ENCODE measurements at regions not wholly inside any gene's neighbourhood (a gene's known extent, or its start where the extent isn't known, plus 50 kb on each side); places are given as distances from the start of the nearest gene placed in this dataset.
A peak's percentile ranks its signal among the peaks of the same experiment; 100 is the strongest.

DNA sequence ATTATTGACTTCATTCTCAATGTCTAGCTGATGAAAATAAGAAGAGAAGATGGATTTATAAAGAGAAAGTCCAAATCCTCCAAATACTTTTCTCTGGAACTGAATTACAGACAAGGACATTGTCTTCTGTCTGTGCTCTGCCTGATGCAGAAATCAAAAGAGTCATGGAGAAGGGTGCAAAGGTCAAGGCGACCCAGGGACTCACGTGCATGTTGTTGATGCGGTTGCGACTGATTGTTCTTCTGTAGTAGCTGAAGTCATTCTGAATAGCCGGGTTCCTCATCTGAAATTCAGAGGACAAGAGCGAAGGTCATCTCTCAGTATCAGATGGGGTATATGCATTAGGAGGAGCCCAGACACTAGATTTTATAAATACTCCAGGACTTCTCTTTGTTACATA is 104.4 kb downstream of the CYRIA start:
- no peak overlapping the region for H3K27ac ChIP-seq
- no peaks in the 10 kb centered on the region for H3K27me3 ChIP-seq
- H3K4me3 ChIP-seq, result no peak overlapping the region
- TF ChIP-seq, protein P1, sequence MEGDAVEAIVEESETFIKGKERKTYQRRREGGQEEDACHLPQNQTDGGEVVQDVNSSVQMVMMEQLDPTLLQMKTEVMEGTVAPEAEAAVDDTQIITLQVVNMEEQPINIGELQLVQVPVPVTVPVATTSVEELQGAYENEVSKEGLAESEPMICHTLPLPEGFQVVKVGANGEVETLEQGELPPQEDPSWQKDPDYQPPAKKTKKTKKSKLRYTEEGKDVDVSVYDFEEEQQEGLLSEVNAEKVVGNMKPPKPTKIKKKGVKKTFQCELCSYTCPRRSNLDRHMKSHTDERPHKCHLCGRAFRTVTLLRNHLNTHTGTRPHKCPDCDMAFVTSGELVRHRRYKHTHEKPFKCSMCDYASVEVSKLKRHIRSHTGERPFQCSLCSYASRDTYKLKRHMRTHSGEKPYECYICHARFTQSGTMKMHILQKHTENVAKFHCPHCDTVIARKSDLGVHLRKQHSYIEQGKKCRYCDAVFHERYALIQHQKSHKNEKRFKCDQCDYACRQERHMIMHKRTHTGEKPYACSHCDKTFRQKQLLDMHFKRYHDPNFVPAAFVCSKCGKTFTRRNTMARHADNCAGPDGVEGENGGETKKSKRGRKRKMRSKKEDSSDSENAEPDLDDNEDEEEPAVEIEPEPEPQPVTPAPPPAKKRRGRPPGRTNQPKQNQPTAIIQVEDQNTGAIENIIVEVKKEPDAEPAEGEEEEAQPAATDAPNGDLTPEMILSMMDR (IDR thresholded peaks at IDR 0.05), result no peak
- H3K9me3 ChIP-seq, result no peaks in the 10 kb centered on the region
- H3K4me1 ChIP-seq, result no peaks in the 10 kb centered on the region
- peaks cover 34% of the 10 kb centered on the region for H3K36me3 ChIP-seq
- no peak for DNase-seq (ENCODE audit: low spot score)

DNA sequence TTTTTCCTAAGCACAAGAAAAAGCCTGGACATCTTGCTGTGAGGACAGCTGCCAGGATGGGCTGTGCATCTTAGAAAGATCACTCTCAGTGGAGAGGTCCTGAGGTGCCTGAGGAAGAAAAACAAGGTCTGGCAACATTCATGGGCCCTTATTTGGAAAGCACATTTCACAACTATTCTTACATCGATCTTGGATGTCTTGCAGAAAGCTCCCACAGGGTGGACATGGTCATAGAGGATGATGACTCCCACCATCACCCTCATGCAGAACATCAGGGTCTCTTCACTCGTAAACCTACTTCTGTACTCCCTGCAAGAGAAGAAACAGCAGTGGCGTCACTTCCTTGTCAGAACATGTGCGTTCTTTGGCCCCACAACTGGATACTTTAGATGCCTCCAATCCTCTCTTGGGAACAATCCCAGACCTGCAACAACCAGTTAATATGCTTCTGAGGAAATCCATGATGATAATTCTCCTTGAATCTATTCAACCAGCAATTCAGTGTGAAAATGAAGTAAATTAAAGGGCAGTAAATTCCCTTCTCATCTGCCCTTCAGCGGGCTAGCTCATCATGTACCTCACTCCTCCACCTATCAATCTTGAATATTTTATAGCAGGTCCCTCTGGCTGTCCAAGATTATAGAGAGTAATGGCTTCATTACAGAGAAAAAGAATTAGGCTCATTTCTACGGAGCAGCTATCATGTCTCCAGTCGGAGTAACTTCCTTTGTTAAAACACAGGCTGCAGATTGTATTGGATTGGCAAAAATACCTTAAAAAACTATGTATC is 106.2 kb downstream of the CYRIA start:
- no peaks in the 10 kb centered on the region for H3K4me1 ChIP-seq
- H3K36me3 ChIP-seq, result peaks cover 36% of the 10 kb centered on the region
- no peak for DNase-seq (ENCODE audit: low spot score)
- TF ChIP-seq, protein P1 (IDR thresholded peaks at IDR 0.05), result no peak
- no peaks in the 10 kb centered on the region for H3K9me3 ChIP-seq
- H3K27me3 ChIP-seq, result no peaks in the 10 kb centered on the region
- H3K27ac ChIP-seq, result no peak overlapping the region
- H3K4me3 ChIP-seq, result no peak overlapping the region

DNA sequence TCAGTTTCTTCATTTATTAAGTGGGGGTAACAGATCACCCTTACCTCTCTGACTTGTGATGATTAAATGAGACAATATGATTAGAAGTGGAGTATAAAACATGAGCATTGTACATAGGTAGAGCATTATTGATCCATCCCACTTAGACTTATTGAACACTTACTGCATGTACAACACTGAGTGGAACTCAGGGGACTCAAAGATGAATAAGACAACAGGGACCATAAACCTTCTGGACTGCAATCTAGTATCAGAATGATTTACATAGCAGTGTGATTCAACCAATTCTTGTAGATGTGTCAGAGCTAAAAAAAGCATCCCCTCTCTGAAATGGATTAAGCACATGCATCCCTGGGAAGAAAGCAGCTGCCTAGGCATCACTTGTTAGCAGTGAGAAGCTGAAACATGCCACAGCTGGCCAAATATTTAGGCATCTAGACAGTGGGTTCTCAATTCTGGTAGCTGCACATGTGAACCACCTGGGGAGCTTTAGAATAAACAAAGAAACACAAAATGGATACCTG is 111.5 kb downstream of the CYRIA start:
- Histone ChIP-seq H3K27ac (no peak overlapping the region), H3K4me1 (no peaks in the 10 kb centered on the region), H3K9me3 (no peaks in the 10 kb centered on the region), H3K36me3 (peaks cover 22% of the 10 kb centered on the region), H3K27me3 (no peaks in the 10 kb centered on the region), H3K4me3 (no peak overlapping the region)
- TF ChIP-seq, protein P1 (IDR thresholded peaks at IDR 0.05), result no peak
- no peak for DNase-seq (ENCODE audit: low spot score)

DNA sequence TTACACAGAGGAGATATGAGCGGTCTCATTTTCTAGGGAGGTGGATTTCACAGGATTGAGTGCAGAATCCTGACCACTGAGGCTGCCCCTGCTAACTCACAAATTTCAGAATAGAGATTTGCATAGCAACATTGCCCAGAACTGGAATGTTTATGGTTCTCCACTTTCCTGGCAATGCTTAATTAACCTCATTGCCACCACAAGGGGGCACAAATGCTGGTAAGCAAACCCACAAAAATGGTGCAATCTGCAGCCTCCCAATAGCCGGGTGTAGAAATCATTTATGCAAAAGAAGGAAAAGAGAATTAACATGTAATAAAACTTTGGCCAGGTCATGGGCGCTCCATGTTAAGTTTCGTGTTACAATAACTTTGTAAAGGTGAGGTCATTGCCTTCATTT is 112.4 kb downstream of the CYRIA start:
- no peak for DNase-seq (ENCODE audit: low spot score)
- peaks cover 13% of the 10 kb centered on the region for H3K36me3 ChIP-seq
- H3K27me3 ChIP-seq, result no peaks in the 10 kb centered on the region
- no peaks in the 10 kb centered on the region for H3K9me3 ChIP-seq
- TF ChIP-seq, protein P1 (IDR thresholded peaks at IDR 0.05), result peak; percentile 52 to 72
- no peak overlapping the region for H3K27ac ChIP-seq
- H3K4me1 ChIP-seq, result no peaks in the 10 kb centered on the region
- H3K4me3 ChIP-seq, result no peak overlapping the region

DNA sequence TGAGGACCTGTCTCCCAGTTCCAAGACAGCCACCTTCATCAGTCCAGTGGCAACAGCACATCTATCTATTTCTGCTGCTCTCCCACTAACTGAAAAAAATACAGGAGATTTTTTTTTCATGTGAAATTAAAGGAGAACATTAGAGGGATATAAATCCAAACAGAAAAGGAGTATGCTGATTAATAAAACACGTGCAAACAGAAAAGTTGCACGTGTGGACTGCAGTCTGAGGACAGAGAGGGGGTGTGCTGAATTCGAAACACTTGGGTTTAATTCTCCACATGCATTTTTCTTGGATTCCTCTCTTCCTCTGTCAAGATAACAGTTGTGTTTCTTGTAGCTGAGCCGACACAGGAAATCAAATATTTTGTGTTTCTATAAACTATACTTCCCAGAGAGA is 113.4 kb downstream of the CYRIA start:
- Histone ChIP-seq H3K36me3 (peaks cover 8% of the 10 kb centered on the region), H3K27me3 (no peaks in the 10 kb centered on the region), H3K9me3 (no peaks in the 10 kb centered on the region), H3K4me1 (no peaks in the 10 kb centered on the region), H3K4me3 (no peak overlapping the region), H3K27ac (no peak overlapping the region)
- TF ChIP-seq, protein P1 (IDR thresholded peaks at IDR 0.05), result no peak
- DNase-seq (ENCODE audit: low spot score), result no peak
